ENCODE measurements at regions not wholly inside any gene's neighbourhood (a gene's known extent, or its start where the extent isn't known, plus 50 kb on each side); places are given as distances from the start of the nearest gene placed in this dataset.

GRCh38 chr15:97141871-97142270 lies 811.4 kb downstream of the NR2F2 start:
- no peak for TF ChIP-seq EZH2 (IDR thresholded peaks at IDR 0.05; ENCODE audit: low read length)
- no peak for TF ChIP-seq CTCF (optimal IDR thresholded peaks at IDR 0.05 in 1 of 3, IDR thresholded peaks at IDR 0.05 in 1 of 3, conservative IDR thresholded peaks at IDR 0.05 in 1 of 3; ENCODE audit: extremely low read depth in 1 of 3, insufficient read depth in 2 of 3, low read length in 3 of 3)
